ENCODE measurements at regions not wholly inside any gene's neighbourhood (a gene's known extent, or its start where the extent isn't known, plus 50 kb on each side); places are given as distances from the start of the nearest gene placed in this dataset.
"Not testable (repeated sequence)": the region's sequence is repeated elsewhere in the genome, so short reads cannot be mapped to it uniquely, and the experiment has no call there.

- DNase-seq (ENCODE audit: low read depth in 3 of 3), result no peak
Observed at GRCh38 chr5:72692651-72693442, 123.6 kb upstream of the TNPO1 start.

GRCh38 chr5:72692231-72692637 lies 124.2 kb upstream of the TNPO1 start:
- no peak for DNase-seq (ENCODE audit: low read depth in 3 of 3)

GRCh38 chr5:72691751-72692150 lies 124.7 kb upstream of the TNPO1 start:
- no peak for DNase-seq (ENCODE audit: low read depth in 3 of 3)

GRCh38 chr5:72688916-72689315 lies 127.5 kb upstream of the TNPO1 start:
- DNase-seq (ENCODE audit: low read depth in 3 of 3), result no peak

GRCh38 chr5:72687288-72687687 lies 129.2 kb upstream of the TNPO1 start:
- DNase-seq (ENCODE audit: low read depth in 3 of 3), result no peak

GRCh38 chr5:72682561-72682960 lies 133.9 kb upstream of the TNPO1 start:
- DNase-seq (ENCODE audit: low read depth in 3 of 3), result no peak

GRCh38 chr5:72681781-72682180 lies 134.7 kb upstream of the TNPO1 start:
- DNase-seq (ENCODE audit: low read depth in 3 of 3), result no peak

- no peak for DNase-seq (ENCODE audit: low read depth in 3 of 3)
Observed at GRCh38 chr5:72677447-72677846, 139.0 kb upstream of the TNPO1 start.

GRCh38 chr5:72676831-72677230 lies 139.6 kb upstream of the TNPO1 start:
- not testable (repeated sequence) for DNase-seq (ENCODE audit: low read depth in 3 of 3)

- DNase-seq (ENCODE audit: low read depth in 3 of 3), result no peak
Observed at GRCh38 chr5:72673623-72674022, 142.8 kb upstream of the TNPO1 start.

GRCh38 chr5:72673180-72673579 lies 143.3 kb upstream of the TNPO1 start:
- DNase-seq (ENCODE audit: low read depth in 3 of 3), result no peak

GRCh38 chr5:72667708-72668107 lies 148.8 kb upstream of the TNPO1 start:
- no peak for DNase-seq (ENCODE audit: low read depth in 3 of 3)

- DNase-seq (ENCODE audit: low read depth in 3 of 3), result no peak
Observed at GRCh38 chr5:72662936-72663335, 153.5 kb upstream of the TNPO1 start.

GRCh38 chr5:72662305-72662704 lies 154.2 kb upstream of the TNPO1 start:
- no peak for DNase-seq (ENCODE audit: low read depth in 3 of 3)

GRCh38 chr5:72661405-72661804 lies 154.2 kb upstream of the ZNF366 start:
- no peak for DNase-seq (ENCODE audit: low read depth in 3 of 3)

GRCh38 chr5:72659726-72660125 lies 152.5 kb upstream of the ZNF366 start:
- no peak for DNase-seq (ENCODE audit: low read depth in 3 of 3)

GRCh38 chr5:72658761-72659540 lies 151.7 kb upstream of the ZNF366 start:
- DNase-seq (ENCODE audit: low read depth in 3 of 3), result no peak

- no peak for DNase-seq (ENCODE audit: low read depth in 3 of 3)
Observed at GRCh38 chr5:72658161-72658560, 151.0 kb upstream of the ZNF366 start.

GRCh38 chr5:72656756-72657513 lies 149.7 kb upstream of the ZNF366 start:
- no peak for DNase-seq (ENCODE audit: low read depth in 3 of 3)

GRCh38 chr5:72656331-72656730 lies 149.1 kb upstream of the ZNF366 start:
- no peak for DNase-seq (ENCODE audit: low read depth in 3 of 3)

GRCh38 chr5:72654231-72654630 lies 147.0 kb upstream of the ZNF366 start:
- no peak for DNase-seq (ENCODE audit: low read depth in 3 of 3)

- no peak for DNase-seq (ENCODE audit: low read depth in 3 of 3)
Observed at GRCh38 chr5:72653586-72653985, 146.4 kb upstream of the ZNF366 start.

All from stimulated activated CD4-positive, alpha-beta T cell treated with anti-CD3 and anti-CD28 coated beads, TNF-alpha, amount 100 ng/mL, for 48 hours (primary cell).